NAMALWA (cell line): ENCODE measurements at regions not wholly inside any gene's neighbourhood (a gene's known extent, or its start where the extent isn't known, plus 50 kb on each side); places are given as distances from the start of the nearest gene placed in this dataset.
"Not testable (repeated sequence)": the region's sequence is repeated elsewhere in the genome, so short reads cannot be mapped to it uniquely, and the experiment has no call there.

Source experiments
- DNase-seq: peaks from one replicate; pipeline ENCODE4 v3.0.0-alpha.2; 2015; ENCODE audit warnings: low spot score

DNA sequence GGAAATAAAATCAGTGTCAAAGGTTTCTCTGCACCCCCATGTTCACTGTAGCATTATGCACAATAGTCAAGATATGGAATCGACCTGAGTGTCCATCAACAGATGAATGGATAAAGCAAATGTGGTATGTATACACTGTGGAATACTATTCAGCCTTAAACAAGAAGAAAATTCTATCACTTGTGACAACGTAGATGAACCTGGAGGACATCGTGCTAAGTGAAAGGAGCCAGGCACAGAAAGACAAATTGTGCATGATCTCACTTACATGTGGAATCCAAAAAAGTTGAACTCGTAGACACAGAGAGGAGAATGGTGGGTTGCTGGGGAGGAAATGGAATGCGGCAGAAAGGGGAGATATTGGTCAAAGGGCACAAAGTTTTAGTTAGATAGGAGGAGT is 136.3 kb upstream of the ESR1 start:
- no peak for DNase-seq

DNA sequence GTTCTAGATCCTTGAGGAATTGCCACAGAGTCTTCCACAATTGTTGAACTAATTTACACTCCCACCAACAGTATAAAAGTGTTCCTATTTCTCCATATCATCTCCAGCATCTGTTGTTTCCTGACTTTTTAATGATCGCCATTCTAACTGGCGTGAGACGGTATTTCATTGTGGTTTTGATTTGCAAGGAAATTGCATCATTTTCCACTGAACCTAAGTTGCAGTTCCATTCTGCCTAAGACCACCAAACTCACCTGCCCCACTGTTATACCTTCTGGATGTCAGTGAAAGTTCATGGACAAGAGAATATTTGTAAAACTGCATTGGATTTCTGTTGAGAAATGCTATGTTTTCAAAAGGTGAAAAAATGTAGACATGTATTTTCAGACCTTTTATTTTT is 132.9 kb upstream of the ESR1 start:
- DNase-seq: no peak

DNA sequence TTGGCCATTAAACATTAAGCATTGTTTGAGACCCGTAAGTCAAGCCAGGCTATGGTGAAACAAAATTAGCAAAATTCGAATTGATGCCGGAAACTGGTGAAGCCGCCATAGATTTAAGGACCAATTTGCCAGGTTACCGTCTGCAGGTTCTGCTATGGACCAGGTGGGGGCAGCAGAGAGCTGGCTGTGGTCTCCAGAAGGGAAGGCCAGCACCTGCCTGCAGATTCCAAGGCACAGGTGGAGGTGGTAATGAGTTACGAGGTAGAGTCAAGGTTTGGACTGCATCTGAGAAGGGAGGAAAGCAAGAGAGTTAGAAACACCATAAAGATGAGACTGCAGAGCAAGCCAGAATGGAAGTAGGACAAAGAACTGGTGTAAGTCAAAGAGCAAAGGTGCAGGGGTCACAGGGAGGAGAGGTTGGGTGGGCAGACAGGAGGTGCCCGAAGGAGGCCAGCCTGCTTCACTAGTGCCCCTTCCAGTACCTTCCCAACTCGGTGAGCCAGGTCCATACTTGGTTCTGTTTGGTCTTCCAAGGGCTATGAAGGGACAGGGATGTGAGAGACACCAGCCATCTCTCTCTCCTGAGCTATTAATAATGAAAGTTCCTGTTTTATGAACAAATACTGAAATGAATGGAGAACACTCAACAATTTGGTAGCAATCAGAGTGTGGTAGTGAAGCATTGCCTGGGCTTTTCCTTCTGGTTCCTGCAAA is 131.6 kb upstream of the ESR1 start:
- DNase-seq: peak; percentile 56

- DNase-seq: no peak
These were observed 131.0 kb upstream of the ESR1 start for GRCh38 chr6:151676460-151676945.

DNA sequence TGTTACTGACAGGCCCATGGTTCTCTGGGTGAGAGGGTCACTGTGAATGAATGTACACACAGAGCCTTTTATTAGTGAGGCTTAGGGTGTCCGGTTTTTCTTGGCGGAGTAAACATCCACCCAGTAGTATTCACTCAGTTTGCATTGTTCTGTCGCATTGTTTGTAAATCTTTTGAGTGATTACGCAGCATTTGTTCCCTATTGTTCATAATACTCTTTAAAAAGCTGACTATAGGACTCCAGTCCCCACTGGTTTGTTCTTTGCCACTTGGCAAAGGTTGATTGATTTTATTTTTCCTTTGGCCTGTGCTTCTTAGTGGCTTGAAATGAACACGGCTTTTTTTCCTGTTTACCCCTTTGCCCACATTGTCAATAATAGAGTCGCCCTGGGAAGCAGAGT is 130.1 kb upstream of the ESR1 start:
- no peak for DNase-seq

DNA sequence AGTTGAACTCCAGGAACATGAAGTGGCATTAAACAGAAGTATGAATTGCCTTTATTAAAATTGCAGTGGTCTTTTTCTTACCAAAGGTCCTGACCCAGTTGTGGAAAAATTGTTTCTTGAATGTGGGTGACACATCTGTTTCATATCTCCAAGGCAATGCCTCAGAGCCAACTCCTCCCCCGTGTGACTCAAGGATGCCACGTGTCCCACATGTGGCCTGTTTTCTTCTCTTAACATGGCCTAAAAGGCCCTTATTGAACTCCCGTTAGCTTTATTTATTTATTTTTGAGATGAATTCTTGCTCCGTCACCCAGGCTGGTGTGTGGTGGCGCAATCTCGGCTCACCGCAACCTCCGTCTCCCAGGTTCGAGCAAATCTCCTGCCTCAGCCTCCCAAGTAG is 128.4 kb upstream of the ESR1 start:
- no peak for DNase-seq

DNA sequence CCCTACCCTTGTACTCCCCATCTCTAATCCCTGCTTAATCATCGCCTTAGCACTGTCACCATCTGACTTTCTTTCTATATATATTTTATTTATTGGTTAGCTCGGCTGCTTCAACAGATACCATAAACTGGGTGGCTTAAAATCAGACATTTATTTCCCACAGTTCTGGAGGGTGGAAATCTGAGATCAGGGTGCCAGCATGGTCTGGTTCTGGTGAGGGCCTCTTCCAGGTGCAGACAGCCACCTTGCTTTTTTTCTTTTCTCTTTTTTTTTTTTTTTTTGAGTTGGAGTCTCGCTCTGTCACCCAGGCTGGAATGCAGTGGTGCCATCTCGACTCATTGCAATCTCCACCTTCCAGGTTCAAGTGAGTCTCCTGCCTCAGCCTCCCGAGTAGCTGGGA is 127.5 kb upstream of the ESR1 start:
- DNase-seq: no peak

- peak; percentile 23 for DNase-seq
These were observed 126.5 kb upstream of the ESR1 start for GRCh38 chr6:151680846-151681432.

DNA sequence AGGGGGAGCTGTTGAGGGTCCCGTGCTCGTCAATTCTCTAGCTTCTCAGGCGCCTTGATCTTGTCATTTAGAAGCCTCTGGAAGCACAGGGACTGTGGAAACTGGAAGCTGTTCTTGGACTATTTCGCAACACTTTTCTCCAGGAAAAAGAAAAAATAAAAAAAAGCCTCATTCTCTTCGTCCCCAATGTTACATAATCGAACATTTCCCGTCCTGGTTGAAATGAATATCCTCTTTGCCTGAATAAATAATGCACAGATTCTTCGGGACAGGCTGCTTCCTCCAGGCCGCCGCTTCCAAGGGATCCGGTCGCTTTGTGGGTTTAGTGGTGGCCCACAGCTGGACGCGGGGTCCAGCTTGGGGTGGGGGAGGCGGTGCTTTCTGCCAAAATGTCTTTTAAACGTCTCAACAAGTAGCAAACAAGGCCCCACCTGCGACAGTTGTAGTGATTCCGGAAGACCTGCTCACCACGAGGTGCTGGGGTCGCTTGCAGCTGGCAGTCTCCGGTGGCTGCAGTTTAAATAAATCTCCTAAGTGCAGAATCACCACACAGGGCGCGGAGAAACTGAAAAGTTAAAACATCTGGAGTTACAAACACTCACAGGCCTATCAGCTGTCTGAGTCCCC is 125.9 kb upstream of the ESR1 start:
- peak; percentile 69 for DNase-seq

DNA sequence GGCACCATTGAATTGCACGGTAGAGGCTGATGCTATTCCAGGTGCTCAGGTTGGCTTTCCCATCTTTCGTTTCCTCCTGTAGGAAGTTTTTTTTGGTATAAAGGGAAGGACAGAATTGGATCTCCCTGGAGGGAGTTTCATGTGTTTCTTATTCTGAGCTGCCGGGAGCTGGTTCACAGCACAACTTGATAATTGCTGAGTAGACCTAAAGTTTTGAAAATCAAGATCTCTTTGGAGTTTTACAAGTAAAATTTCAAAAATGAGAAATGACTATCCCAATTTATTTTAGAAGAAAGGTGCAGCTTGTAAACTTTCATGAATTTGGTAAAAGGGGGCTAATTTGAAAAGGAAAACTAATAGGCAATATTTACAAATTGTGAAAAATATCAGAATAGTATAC is 125.2 kb upstream of the ESR1 start:
- DNase-seq: no peak

- no peak for DNase-seq
These were observed 124.6 kb upstream of the ESR1 start for GRCh38 chr6:151682922-151683321.

DNA sequence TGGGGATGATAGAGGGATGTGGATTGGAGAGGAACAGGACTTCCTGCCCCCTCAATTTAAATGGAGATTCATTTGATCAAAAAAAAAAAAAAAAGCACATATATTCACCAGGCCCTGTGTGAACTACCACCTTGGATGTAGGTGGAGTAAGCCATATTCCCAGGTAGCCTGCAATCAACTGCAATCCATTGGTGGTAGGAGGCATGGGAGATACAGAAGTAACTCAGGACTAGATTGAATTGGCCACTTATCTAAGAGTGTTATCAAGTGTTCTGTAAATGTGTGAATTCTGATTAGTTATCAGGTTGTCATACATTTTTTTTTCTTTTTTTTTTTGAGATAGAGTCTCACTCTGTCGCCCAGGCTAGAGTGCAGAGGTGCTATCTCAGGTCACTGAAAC is 124.1 kb upstream of the ESR1 start:
- no peak for DNase-seq

DNA sequence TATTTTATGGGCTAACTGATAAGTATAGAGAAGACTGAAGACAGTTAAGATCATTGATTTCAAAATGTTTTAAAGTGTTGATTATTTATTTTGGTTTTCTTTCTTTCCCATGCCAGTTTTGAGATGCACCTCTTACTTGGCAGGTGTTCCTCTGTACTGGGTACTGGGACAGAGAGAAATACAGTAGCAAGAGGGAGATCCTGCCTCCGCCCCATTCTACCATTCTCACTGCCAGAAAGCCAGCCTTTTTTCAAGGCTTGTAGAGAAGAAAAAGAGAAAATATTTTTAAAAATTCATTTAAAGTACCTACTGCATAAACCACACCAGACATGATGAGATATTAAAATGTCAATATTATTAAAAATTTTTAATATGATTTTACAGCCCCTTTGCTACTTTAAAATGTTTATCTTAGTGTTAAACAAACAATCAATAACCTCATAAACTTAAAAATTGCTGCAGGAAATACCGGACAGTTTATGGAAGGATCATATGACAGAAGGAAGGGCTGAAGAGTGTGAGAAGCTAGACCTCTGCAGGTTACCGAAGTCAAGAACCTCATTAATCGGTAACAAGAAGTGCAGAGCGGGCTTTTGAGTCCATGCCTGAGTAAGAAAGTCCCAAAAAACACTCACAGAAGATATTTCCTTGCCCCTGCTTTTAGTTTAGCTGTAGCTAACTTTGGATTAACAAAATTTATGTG is 117.8 kb upstream of the ESR1 start:
- DNase-seq: no peak

GRCh38 chr6:151690303-151690702 is 117.2 kb upstream of the ESR1 start:
- DNase-seq: peak; percentile 46

DNA sequence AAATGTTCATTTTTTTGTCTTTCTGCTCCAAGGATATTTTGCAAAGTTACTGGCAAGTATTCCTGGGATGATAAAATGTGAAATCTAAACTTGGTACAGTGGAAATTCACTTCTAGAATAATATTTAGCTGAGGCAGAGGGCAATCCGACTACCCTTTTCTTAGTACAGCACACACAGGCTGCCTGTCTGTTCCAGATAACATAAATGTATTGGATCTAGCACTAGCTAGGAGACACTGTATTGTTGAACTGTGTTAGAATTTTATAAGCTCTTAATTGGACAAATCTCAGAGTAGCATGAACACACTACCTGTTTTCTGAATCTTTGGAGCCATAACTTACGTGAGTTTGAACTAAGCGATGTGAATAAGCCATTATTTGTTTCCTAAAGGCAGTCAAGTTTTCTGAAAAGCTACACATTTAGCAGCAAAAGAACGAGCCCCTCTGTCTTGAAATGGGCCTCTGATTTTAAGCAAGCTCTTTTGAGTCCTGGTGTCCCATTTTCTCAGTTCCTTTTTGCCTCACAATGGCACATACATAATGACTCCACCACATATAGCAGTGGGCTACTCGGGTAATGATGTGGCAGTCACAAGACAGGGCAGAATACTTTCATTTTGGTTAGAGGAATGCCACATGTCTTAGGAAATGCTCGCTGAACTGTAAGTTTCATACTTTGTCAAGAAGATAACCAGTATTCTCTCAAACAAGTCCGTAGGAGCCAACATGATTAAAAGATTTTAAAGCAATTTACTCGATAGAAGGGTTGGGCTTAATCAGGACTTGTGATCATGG is 116.5 kb upstream of the ESR1 start:
- peak; percentile 62 for DNase-seq

DNA sequence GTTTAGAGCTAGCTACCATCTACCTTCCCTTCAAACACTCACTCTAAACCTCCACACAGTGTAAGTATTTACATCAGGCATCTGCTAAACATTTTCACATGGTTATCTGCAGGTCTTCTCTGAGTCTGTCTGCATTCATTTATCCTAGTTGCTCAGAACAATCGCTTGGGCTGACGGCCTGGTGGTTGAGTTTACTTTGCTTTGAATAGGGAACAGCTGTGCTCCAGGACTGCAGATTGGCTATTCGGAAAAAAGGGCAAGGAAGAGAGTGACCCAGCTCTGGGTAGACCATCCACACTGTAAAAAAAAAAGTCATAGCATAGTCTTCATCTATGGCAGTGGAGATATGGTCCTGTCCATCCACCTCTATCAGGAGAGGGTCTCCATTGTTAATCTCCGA is 115.3 kb upstream of the ESR1 start:
- DNase-seq: no peak

GRCh38 chr6:151693366-151693765 is 114.1 kb upstream of the ESR1 start:
- DNase-seq: no peak

DNA sequence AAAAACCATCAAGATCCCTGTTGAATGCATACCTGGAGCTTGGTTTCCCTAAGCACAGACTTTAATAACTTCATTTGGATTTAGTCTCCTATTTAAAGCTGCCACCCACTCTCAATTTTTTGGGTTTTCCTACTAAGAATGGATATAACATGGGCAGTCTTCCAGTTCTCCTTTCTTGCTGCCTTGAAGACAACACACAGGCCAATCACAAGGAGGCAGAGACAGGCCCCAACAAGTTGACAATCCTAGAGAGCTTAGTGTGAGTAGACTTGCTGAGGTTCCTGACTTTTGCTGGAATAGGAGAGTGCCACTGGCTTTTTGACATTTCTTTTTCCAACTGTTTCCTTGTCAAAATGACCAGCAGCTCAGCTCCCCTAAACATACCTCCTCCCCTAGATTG is 112.3 kb upstream of the ESR1 start:
- no peak for DNase-seq

GRCh38 chr6:151696302-151696701 is 111.2 kb upstream of the ESR1 start:
- not testable (repeated sequence) for DNase-seq

- no peak for DNase-seq
These were observed 108.4 kb upstream of the ESR1 start for GRCh38 chr6:151698931-151699700.

DNA sequence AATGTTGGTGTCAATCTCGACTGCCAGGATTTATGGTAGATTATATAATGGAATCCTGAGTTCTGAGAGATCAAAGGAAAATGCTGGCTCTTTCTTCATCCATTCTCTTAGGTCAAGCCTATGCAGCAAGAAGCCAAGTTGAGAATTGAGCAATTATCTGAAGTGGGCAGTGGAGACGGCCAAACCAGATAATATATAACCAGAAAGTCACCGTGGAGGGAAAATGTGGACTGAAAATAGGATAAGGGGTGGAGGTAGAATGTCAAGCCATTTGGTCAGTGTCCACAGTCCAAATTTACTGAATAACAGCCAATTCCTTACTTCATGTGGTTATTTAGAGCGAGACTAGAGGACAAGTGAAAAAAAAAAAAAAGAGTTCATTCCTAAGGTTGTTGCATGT is 107.8 kb upstream of the ESR1 start:
- no peak for DNase-seq
